ENCODE measurements at regions not wholly inside any gene's neighbourhood (a gene's known extent, or its start where the extent isn't known, plus 50 kb on each side); places are given as distances from the start of the nearest gene placed in this dataset.

DNA sequence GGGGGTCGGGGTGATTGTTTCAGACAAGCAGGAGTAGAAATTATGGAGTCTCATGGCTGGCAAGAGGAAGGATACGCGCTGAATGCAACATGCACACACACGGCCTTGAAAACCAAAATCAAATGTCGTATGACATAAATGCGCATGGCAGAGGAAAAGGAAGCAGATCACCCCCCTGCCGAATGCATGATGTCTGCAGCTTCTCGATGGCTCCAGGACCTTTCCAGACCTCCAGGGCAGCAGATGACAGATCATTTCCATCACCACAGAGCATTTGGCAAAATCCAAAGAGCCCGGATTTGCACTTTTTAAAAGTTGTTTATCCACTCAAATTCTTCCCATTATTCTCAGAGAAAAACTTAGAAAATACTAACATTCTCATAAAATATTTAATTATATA, 211.7 kb downstream of the NHLRC3 start:
- H3K4me1 ChIP-seq = peaks cover 25% of the 10 kb centered on the region
- H3K4me3 ChIP-seq = no peak overlapping the region
- no peaks in the 10 kb centered on the region for H3K36me3 ChIP-seq
- no peak for DNase-seq
- no peaks in the 10 kb centered on the region for H3K9me3 ChIP-seq (replicated peaks)
- TF ChIP-seq, protein P1, sequence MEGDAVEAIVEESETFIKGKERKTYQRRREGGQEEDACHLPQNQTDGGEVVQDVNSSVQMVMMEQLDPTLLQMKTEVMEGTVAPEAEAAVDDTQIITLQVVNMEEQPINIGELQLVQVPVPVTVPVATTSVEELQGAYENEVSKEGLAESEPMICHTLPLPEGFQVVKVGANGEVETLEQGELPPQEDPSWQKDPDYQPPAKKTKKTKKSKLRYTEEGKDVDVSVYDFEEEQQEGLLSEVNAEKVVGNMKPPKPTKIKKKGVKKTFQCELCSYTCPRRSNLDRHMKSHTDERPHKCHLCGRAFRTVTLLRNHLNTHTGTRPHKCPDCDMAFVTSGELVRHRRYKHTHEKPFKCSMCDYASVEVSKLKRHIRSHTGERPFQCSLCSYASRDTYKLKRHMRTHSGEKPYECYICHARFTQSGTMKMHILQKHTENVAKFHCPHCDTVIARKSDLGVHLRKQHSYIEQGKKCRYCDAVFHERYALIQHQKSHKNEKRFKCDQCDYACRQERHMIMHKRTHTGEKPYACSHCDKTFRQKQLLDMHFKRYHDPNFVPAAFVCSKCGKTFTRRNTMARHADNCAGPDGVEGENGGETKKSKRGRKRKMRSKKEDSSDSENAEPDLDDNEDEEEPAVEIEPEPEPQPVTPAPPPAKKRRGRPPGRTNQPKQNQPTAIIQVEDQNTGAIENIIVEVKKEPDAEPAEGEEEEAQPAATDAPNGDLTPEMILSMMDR (IDR thresholded peaks at IDR 0.05; ENCODE audit: borderline replicate concordance) = no peak
- H3K27me3 ChIP-seq (ENCODE audit: low read depth) = no peaks in the 10 kb centered on the region
- intact Hi-C loops (cut with micrococcal nuclease) = no loop called here
- H3K27ac ChIP-seq (replicated peaks) = peak overlapping the region; percentile 17

DNA sequence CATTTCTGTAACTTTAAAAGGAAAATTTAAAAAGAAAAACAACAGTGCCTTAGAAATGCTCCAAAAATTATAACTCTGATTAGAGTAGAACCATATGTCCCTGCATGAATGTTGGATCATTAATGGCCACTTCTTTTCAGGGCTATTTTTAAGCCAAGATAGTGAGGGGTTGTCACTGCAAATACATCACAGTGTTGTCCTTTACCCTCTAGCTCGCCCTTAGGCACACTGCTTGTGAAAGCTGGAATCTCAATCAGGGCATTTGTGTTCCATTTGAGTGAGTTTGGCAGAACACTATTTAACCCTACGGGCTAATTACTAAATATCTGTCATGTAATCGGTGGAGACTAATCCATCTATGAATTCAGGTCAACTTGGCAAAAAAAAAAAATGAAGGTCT, 212.2 kb downstream of the NHLRC3 start:
- intact Hi-C loops (cut with micrococcal nuclease) = no loop called here
- no peak for DNase-seq
- Histone ChIP-seq H3K27ac (replicated peaks) (peak overlapping the region; percentile 17), H3K4me1 (peaks cover 29% of the 10 kb centered on the region), H3K9me3 (replicated peaks) (no peaks in the 10 kb centered on the region), H3K36me3 (no peaks in the 10 kb centered on the region), H3K27me3 (ENCODE audit: low read depth) (no peaks in the 10 kb centered on the region), H3K4me3 (no peak overlapping the region)
- TF ChIP-seq, protein P1 (IDR thresholded peaks at IDR 0.05; ENCODE audit: borderline replicate concordance) = no peak

DNA sequence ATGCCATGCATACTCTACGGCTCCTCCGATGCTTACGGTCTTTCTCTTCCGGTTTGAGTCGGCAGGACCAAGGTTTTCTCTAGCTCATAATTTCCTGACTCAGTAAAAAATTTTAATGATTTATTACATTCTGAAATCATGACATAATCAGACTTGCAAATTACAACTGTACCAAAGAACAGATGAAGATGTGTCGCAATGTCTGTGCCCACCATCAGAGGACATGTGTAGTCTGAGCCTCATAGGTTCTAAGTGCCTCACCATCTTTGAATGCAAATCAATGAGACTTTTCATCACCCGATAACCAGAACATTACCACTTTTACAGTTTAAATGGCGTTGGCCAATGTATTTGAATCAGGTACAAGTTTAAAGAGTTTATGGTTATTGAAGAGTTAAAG, 213.1 kb downstream of the NHLRC3 start:
- intact Hi-C loops (cut with micrococcal nuclease) = no loop called here
- no peak overlapping the region for H3K27ac ChIP-seq (replicated peaks)
- H3K4me3 ChIP-seq = no peak overlapping the region
- no peaks in the 10 kb centered on the region for H3K36me3 ChIP-seq
- DNase-seq = no peak
- H3K9me3 ChIP-seq (replicated peaks) = no peaks in the 10 kb centered on the region
- peaks cover 38% of the 10 kb centered on the region for H3K4me1 ChIP-seq
- TF ChIP-seq, protein P1 (IDR thresholded peaks at IDR 0.05; ENCODE audit: borderline replicate concordance) = no peak
- H3K27me3 ChIP-seq (ENCODE audit: low read depth) = no peaks in the 10 kb centered on the region

- Histone ChIP-seq H3K9me3 (replicated peaks) (no peaks in the 10 kb centered on the region), H3K36me3 (no peaks in the 10 kb centered on the region), H3K27me3 (ENCODE audit: low read depth) (no peaks in the 10 kb centered on the region), H3K4me3 (no peak overlapping the region), H3K27ac (replicated peaks) (peak overlapping the region; percentile 79), H3K4me1 (peaks cover 60% of the 10 kb centered on the region)
- TF ChIP-seq, protein P1 (IDR thresholded peaks at IDR 0.05; ENCODE audit: borderline replicate concordance) = no peak
- intact Hi-C loops (cut with micrococcal nuclease) = no loop called here
- DNase-seq = no peak
Observed at GRCh38 chr13:39253774-39254173, 215.5 kb downstream of the NHLRC3 start.

- no peak overlapping the region for H3K4me3 ChIP-seq
Observed at GRCh38 chr13:39254601-39255000, 216.3 kb downstream of the NHLRC3 start.

More at GRCh38 chr13:39254601-39255000, 216.3 kb downstream of the NHLRC3 start:
- TF ChIP-seq, protein P1 (IDR thresholded peaks at IDR 0.05; ENCODE audit: borderline replicate concordance) = no peak
- H3K27ac ChIP-seq (replicated peaks) = peak overlapping the region; percentile 79
- intact Hi-C loops (cut with micrococcal nuclease) = no loop called here
- no peaks in the 10 kb centered on the region for H3K36me3 ChIP-seq
- H3K27me3 ChIP-seq (ENCODE audit: low read depth) = no peaks in the 10 kb centered on the region
- H3K9me3 ChIP-seq (replicated peaks) = no peaks in the 10 kb centered on the region
- no peak for DNase-seq
- H3K4me1 ChIP-seq = peaks cover 67% of the 10 kb centered on the region
